GM13977 (cell line): ENCODE measurements at regions not wholly inside any gene's neighbourhood (a gene's known extent, or its start where the extent isn't known, plus 50 kb on each side); places are given as distances from the start of the nearest gene placed in this dataset.

Source experiments
- DNase-seq: peaks from one replicate; pipeline ENCODE4 v3.0.0; 2012; ENCODE audit warnings: low spot score
- in situ Hi-C: fragments of 300-500 bp; cut with MboI; formaldehyde crosslinking; loops from one replicate; pipeline ENCODE4 v1.12.0; 2022; ENCODE audit warnings: low sequenced_read_pairs, low pct_unique_long_range_greater_than_20kb, mixed read lengths, inconsistent platforms; ENCODE audit not compliant: unreplicated experiment
- TF ChIP-seq, protein P1 (sequence below): IDR thresholded peaks from 2 replicates; pipeline ENCODE4 v1.5.1; 2012; ENCODE audit warnings: mild to moderate bottlenecking, control low read depth; ENCODE audit not compliant: insufficient read depth; ENCODE audit errors: extremely low read depth, missing control alignments

- in situ Hi-C loops = no loop called here
- TF ChIP-seq, protein P1, sequence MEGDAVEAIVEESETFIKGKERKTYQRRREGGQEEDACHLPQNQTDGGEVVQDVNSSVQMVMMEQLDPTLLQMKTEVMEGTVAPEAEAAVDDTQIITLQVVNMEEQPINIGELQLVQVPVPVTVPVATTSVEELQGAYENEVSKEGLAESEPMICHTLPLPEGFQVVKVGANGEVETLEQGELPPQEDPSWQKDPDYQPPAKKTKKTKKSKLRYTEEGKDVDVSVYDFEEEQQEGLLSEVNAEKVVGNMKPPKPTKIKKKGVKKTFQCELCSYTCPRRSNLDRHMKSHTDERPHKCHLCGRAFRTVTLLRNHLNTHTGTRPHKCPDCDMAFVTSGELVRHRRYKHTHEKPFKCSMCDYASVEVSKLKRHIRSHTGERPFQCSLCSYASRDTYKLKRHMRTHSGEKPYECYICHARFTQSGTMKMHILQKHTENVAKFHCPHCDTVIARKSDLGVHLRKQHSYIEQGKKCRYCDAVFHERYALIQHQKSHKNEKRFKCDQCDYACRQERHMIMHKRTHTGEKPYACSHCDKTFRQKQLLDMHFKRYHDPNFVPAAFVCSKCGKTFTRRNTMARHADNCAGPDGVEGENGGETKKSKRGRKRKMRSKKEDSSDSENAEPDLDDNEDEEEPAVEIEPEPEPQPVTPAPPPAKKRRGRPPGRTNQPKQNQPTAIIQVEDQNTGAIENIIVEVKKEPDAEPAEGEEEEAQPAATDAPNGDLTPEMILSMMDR = no peak
- no peak for DNase-seq
Observed at GRCh38 chr3:34851137-34851536, 788.2 kb upstream of the ARPP21 start.

- TF ChIP-seq, protein P1 = no peak
- DNase-seq = no peak
Observed at GRCh38 chr3:34852844-34853439, 786.4 kb upstream of the ARPP21 start.

DNA sequence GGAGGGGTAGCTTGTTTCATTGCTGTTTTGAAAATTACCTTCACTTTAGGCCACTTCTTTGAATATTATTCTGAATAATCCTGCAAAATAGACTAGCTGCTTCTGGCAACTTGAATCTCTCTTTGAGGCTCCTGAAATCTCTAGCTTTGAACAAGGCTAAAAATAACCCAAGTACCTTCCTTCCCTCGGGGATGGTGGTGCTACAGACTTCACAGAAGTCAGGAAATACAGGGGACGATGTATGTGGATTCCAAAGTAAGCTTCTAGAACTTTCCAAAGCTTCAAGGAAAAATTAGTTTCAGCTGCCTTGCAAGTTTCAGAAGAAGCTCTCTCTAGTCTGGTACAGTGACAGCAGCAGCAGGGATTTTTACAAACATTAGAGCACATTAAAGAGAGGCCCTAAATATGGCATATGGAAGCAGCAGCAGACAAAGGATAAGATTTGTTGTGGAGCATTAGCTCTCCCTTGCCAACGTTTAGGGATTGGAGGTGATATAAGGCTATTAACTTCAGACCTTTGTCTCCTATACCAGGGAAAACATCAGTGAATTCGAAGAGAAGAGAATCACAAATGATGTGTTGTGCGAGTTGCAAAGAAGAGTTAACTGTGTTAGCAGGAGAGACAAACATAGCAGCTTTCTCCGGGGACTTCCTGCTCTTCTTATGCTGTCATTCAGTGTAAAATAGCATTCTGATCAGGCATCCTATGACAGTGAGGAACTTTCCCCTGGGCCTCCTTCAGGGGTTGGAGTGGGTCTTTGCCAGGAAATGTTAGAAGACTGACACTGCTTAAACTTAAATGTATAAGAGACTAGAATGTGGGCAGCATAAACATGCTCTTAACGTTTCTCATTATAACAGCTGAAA, 783.0 kb upstream of the ARPP21 start:
- TF ChIP-seq, protein P1 = no peak
- no peak for DNase-seq
- in situ Hi-C loops = no loop called here

More at GRCh38 chr3:34852844-34853439, 786.4 kb upstream of the ARPP21 start:
- in situ Hi-C loops = no loop called here

DNA sequence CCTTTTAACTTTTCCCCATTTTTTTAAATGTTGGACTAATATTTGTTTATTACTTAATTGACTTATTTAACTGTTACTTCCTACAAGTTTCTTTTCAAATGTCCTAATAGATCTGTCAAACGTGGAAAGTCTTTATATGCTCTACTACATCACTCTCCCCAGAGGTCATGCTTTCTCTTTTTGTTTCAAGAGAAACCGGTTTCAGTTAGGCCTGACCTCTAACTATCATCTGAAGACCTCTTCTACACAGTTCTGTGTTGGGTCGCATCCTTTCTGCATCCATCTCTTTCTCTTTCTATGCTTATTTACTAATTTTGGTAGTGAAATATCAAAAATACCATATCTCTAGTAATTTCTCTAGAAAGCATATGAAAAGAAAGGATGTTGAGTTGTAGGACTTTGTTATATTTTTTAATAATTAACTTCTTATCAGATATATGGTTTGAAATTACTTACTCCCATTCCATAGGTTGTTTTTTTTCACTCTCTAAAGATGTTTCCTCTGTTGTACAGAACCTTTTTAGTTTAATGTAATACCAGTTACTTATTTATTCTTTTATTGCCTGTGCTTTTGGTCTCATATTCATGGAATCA, 781.2 kb upstream of the ARPP21 start:
- in situ Hi-C loops = no loop called here
- no peak for DNase-seq
- TF ChIP-seq, protein P1 = no peak

DNA sequence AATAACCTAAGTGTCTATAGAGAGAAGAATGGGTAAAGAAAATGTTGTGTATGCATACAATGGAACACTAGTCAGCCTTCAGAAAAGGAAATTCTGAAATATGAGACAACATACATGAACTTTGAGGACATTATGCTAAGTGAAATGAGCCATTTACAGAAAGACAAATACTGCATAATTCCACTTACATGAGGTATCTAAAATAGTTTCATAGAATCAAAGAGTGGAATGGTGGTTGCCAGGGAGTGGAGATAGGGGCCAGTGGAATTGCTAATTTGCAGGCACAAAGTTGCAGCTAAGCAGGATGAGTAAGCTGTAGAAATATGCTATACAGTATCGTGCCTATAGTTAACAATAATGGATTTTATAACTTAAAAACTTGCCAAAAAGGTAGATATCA, 779.6 kb upstream of the ARPP21 start:
- TF ChIP-seq, protein P1 = no peak
- in situ Hi-C loops = no loop called here

GRCh38 chr3:34862456-34862855, 776.9 kb upstream of the ARPP21 start:
- in situ Hi-C loops = no loop called here
- DNase-seq = no peak
- TF ChIP-seq, protein P1 = no peak

More for the DNA sequence above, 779.6 kb upstream of the ARPP21 start:
- DNase-seq = no peak
